Thymus (tissue), 11 donors: ENCODE measurements at regions not wholly inside any gene's neighbourhood (a gene's known extent, or its start where the extent isn't known, plus 50 kb on each side); places are given as distances from the start of the nearest gene placed in this dataset.
"Not testable (repeated sequence)": the region's sequence is repeated elsewhere in the genome, so short reads cannot be mapped to it uniquely, and the experiment has no call there.

Experiments used
- DNase-seq, 9 donors: peaks; one replicate each; pipeline ENCODE4 v3.0.0-alpha.2; 2013; ENCODE audit warnings: low spot score in 9 of 9, low read depth in 6 of 9, missing footprints in 1 of 9
- H3K27ac ChIP-seq, 2 donors: one replicate each; pipeline ENCODE4 v1.5.1; 2013; ENCODE audit warnings: control low read depth in 1 of 2, low read depth in 1 of 2, low read length in 1 of 2, mild to moderate bottlenecking in 1 of 2, moderate library complexity in 1 of 2
- H3K27me3 ChIP-seq, 2 donors: one replicate each; pipeline ENCODE4 v1.5.1; 2013; ENCODE audit warnings: low read length in 1 of 2; ENCODE audit not compliant: control insufficient read depth in 2 of 2, insufficient read depth in 1 of 2
- H3K36me3 ChIP-seq, 2 donors: one replicate each; pipeline ENCODE4 v1.5.1; 2013; ENCODE audit warnings: low read length in 1 of 2, mild to moderate bottlenecking in 1 of 2, moderate library complexity in 1 of 2; ENCODE audit not compliant: control insufficient read depth in 2 of 2, insufficient read depth in 2 of 2
- H3K4me1 ChIP-seq, 2 donors: one replicate each; pipeline ENCODE4 v1.5.1; 2013; ENCODE audit warnings: low read length in 2 of 2; ENCODE audit not compliant: control insufficient read depth in 2 of 2, insufficient read depth in 2 of 2
- H3K4me3 ChIP-seq, 2 donors: one replicate each; pipeline ENCODE4 v1.5.1; 2013; ENCODE audit warnings: low read length in 2 of 2, control low read depth in 1 of 2, mild to moderate bottlenecking in 1 of 2
- H3K9me3 ChIP-seq, 2 donors: one replicate each; pipeline ENCODE4 v1.5.1; 2013; ENCODE audit warnings: low read length in 1 of 2, mild to moderate bottlenecking in 1 of 2; ENCODE audit not compliant: control insufficient read depth in 2 of 2, insufficient read depth in 1 of 2
- WGBS: extraction: QIAGEN DNeasy Blood & Tissue Kit; methylation state at CpG from one replicate; pipeline ENCODE4 v1.1.7; 2013; 5-methylcytosine and 5-hydroxymethylcytosine counted together
- donor health status: healthy.

GRCh38 chr3:153050978-153051377, 111.0 kb upstream of the RAP2B start:
- no peaks in the 10 kb centered on the region for H3K27me3 ChIP-seq
- H3K4me3 ChIP-seq = no peak overlapping the region
- no peaks in the 10 kb centered on the region for H3K36me3 ChIP-seq
- WGBS = 98% methylated on average over 6 of the region's 6 CpGs
- no peak for DNase-seq
- no peaks in the 10 kb centered on the region for H3K4me1 ChIP-seq
- no peaks in the 10 kb centered on the region for H3K9me3 ChIP-seq
- H3K27ac ChIP-seq = no peak overlapping the region

- 92% methylated on average over 6 of the region's 6 CpGs for WGBS
- no peaks in the 10 kb centered on the region for H3K9me3 ChIP-seq
- no peak overlapping the region for H3K27ac ChIP-seq
- H3K27me3 ChIP-seq = no peaks in the 10 kb centered on the region
- DNase-seq = no peak
- H3K36me3 ChIP-seq = no peaks in the 10 kb centered on the region
- H3K4me1 ChIP-seq = no peaks in the 10 kb centered on the region
- H3K4me3 ChIP-seq = no peak overlapping the region
Observed at GRCh38 chr3:153051427-153052095, 110.5 kb upstream of the RAP2B start.

GRCh38 chr3:153052096-153052460, 109.9 kb upstream of the RAP2B start:
- Histone ChIP-seq H3K4me1 (no peaks in the 10 kb centered on the region), H3K36me3 (no peaks in the 10 kb centered on the region), H3K27me3 (no peaks in the 10 kb centered on the region), H3K4me3 (no peak overlapping the region), H3K9me3 (no peaks in the 10 kb centered on the region), H3K27ac (no peak overlapping the region)
- DNase-seq = no peak
- 79% methylated on average over 4 of the region's 4 CpGs for WGBS

- no peak overlapping the region for H3K27ac ChIP-seq
- WGBS = 88% methylated on average over 5 of the region's 5 CpGs
Observed at GRCh38 chr3:153055217-153055616, 106.8 kb upstream of the RAP2B start.

GRCh38 chr3:153055779-153056178, 106.2 kb upstream of the RAP2B start:
- no peak overlapping the region for H3K27ac ChIP-seq
- H3K27me3 ChIP-seq = no peaks in the 10 kb centered on the region
- 80% methylated on average over 2 of the region's 2 CpGs for WGBS
- no peak for DNase-seq
- no peaks in the 10 kb centered on the region for H3K4me1 ChIP-seq
- no peak overlapping the region for H3K4me3 ChIP-seq
- H3K9me3 ChIP-seq = no peaks in the 10 kb centered on the region
- H3K36me3 ChIP-seq = no peaks in the 10 kb centered on the region

More at GRCh38 chr3:153055217-153055616, 106.8 kb upstream of the RAP2B start:
- H3K9me3 ChIP-seq = no peaks in the 10 kb centered on the region
- H3K36me3 ChIP-seq = no peaks in the 10 kb centered on the region
- DNase-seq = no peak
- H3K4me1 ChIP-seq = no peaks in the 10 kb centered on the region
- no peak overlapping the region for H3K4me3 ChIP-seq
- no peaks in the 10 kb centered on the region for H3K27me3 ChIP-seq

GRCh38 chr3:153058031-153058688, 103.9 kb upstream of the RAP2B start:
- not testable (repeated sequence) for DNase-seq, H3K4me1 ChIP-seq, H3K27ac ChIP-seq, H3K4me3 ChIP-seq, H3K36me3 ChIP-seq, H3K27me3 ChIP-seq, H3K9me3 ChIP-seq
- WGBS = 93% methylated on average over 6 of the region's 6 CpGs

GRCh38 chr3:153060346-153060745, 101.7 kb upstream of the RAP2B start:
- Histone ChIP-seq H3K4me1 (no peaks in the 10 kb centered on the region), H3K27ac (no peak overlapping the region), H3K36me3 (no peaks in the 10 kb centered on the region), H3K27me3 (no peaks in the 10 kb centered on the region), H3K9me3 (no peaks in the 10 kb centered on the region), H3K4me3 (no peak overlapping the region)
- DNase-seq = no peak
- WGBS = 92% methylated on average over 5 of the region's 5 CpGs

- Histone ChIP-seq H3K4me3 (no peak overlapping the region), H3K4me1 (no peaks in the 10 kb centered on the region), H3K27ac (no peak overlapping the region), H3K9me3 (no peaks in the 10 kb centered on the region), H3K27me3 (no peaks in the 10 kb centered on the region), H3K36me3 (no peaks in the 10 kb centered on the region)
- no peak for DNase-seq
- WGBS = 99% methylated on average over 4 of the region's 4 CpGs
Observed at GRCh38 chr3:153061938-153062528, 100.0 kb upstream of the RAP2B start.

- DNase-seq = no peak
- H3K4me3 ChIP-seq = no peak overlapping the region
- H3K27me3 ChIP-seq = no peaks in the 10 kb centered on the region
- no peaks in the 10 kb centered on the region for H3K9me3 ChIP-seq
- H3K36me3 ChIP-seq = no peaks in the 10 kb centered on the region
- H3K27ac ChIP-seq = no peak overlapping the region
- H3K4me1 ChIP-seq = no peaks in the 10 kb centered on the region
- 95% methylated on average over 2 of the region's 2 CpGs for WGBS
Observed at GRCh38 chr3:153063337-153063736, 98.7 kb upstream of the RAP2B start.
